ENCODE measurements at regions not wholly inside any gene's neighbourhood (a gene's known extent, or its start where the extent isn't known, plus 50 kb on each side); places are given as distances from the start of the nearest gene placed in this dataset.

DNA sequence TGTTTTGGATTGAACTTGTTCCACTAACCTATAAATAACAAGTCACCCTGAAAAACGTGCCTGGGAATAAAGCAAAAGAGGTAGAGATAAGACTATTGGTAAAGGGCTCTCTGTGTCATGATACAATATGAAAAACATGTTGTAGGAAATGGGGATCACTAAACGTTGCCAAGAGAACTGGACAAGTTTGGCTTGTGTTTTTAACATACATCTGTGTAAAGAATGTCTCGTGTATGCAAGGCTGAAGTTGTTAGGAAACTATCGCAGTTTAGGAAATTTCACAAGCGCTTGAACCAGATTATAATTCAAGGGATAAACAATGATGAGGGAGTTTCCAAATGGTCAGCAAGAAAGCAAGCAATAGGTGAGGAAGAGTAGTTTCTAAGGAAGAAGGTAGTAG lies 655.8 kb downstream of the PCDH7 start:
- TF ChIP-seq FOXM1 (IDR thresholded peaks at IDR 0.05; ENCODE audit: borderline replicate concordance, low read depth) (no peak), TAF1 (IDR thresholded peaks at IDR 0.05; ENCODE audit: low read depth) (no peak), CEBPB (IDR thresholded peaks at IDR 0.05) (no peak), EP300 (IDR thresholded peaks at IDR 0.05; ENCODE audit: borderline replicate concordance) (no peak), USF1 (IDR thresholded peaks at IDR 0.05) (no peak), TCF12 (IDR thresholded peaks at IDR 0.05; ENCODE audit: low read depth) (no peak)
